Astrocyte of the hippocampus (primary cell): ENCODE measurements at regions not wholly inside any gene's neighbourhood (a gene's known extent, or its start where the extent isn't known, plus 50 kb on each side); places are given as distances from the start of the nearest gene placed in this dataset.
"Not testable (repeated sequence)": the region's sequence is repeated elsewhere in the genome, so short reads cannot be mapped to it uniquely, and the experiment has no call there.

Experiments used
- DNase-seq: peaks from one replicate; pipeline ENCODE4 v3.0.0; 2011; ENCODE audit warnings: low read depth, low spot score

- not testable (repeated sequence) for DNase-seq
Measured at GRCh38 chr15:30760633-30761032, 134.7 kb downstream of the ARHGAP11B start.

GRCh38 chr15:30761365-30761764 lies 135.4 kb downstream of the ARHGAP11B start:
- not testable (repeated sequence) for DNase-seq

GRCh38 chr15:30769390-30770124 lies 134.2 kb upstream of the FAN1 start:
- DNase-seq = not testable (repeated sequence)

GRCh38 chr15:30770759-30771158 lies 133.0 kb upstream of the FAN1 start:
- no peak for DNase-seq

GRCh38 chr15:30783019-30783418 lies 120.7 kb upstream of the FAN1 start:
- DNase-seq = no peak

GRCh38 chr15:30788595-30788994 lies 115.1 kb upstream of the FAN1 start:
- DNase-seq = no peak

- no peak for DNase-seq
Measured at GRCh38 chr15:30791239-30792175, 112.2 kb upstream of the FAN1 start.

GRCh38 chr15:30792843-30793242 lies 110.9 kb upstream of the FAN1 start:
- peak; percentile 23 for DNase-seq

- DNase-seq = no peak
Measured at GRCh38 chr15:30794388-30794787, 109.3 kb upstream of the FAN1 start.

- not testable (repeated sequence) for DNase-seq
Measured at GRCh38 chr15:30799565-30799964, 104.2 kb upstream of the FAN1 start.

GRCh38 chr15:30801140-30801895 lies 102.4 kb upstream of the FAN1 start:
- peak; percentile 23 for DNase-seq

GRCh38 chr15:30802001-30802400 lies 101.7 kb upstream of the FAN1 start:
- not testable (repeated sequence) for DNase-seq

- DNase-seq = not testable (repeated sequence)
Measured at GRCh38 chr15:30803703-30804102, 100.0 kb upstream of the FAN1 start.

- no peak for DNase-seq
Measured at GRCh38 chr15:30816430-30816829, 87.3 kb upstream of the FAN1 start.

GRCh38 chr15:30823068-30823813 lies 80.5 kb upstream of the FAN1 start:
- peak; percentile 14 for DNase-seq

- no peak for DNase-seq
Measured at GRCh38 chr15:30824518-30825195, 79.1 kb upstream of the FAN1 start.

- peak; percentile 2 for DNase-seq
Measured at GRCh38 chr15:30827625-30828303, 76.0 kb upstream of the FAN1 start.

- DNase-seq = peak; percentile 52
Measured at GRCh38 chr15:30828304-30828639, 75.4 kb upstream of the FAN1 start.

- no peak for DNase-seq
Measured at GRCh38 chr15:30830961-30831360, 72.8 kb upstream of the FAN1 start.

- DNase-seq = not testable (repeated sequence)
Measured at GRCh38 chr15:30833379-30833778, 70.3 kb upstream of the FAN1 start.
